ENCODE measurements at regions not wholly inside any gene's neighbourhood (a gene's known extent, or its start where the extent isn't known, plus 50 kb on each side); places are given as distances from the start of the nearest gene placed in this dataset.

DNA sequence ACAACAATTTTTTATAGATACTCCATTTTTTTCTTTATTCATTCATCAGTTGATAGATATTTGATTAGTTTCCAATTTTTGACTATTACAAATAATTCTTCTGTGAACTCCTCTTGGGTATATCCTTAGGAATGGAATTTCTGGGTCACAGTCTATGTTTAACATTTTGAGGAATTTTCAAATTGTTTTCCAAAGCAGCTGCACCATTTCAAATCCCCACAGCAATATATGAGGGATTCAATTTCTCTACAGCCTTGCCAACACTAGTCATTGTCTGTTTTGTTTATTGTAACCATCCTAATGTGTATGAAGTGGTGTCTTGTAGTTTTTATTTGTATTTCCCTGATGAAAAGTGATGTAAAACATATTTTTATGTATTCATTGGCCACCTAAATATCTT, 320.3 kb upstream of the DEFB112 start:
- TF ChIP-seq, protein P1, sequence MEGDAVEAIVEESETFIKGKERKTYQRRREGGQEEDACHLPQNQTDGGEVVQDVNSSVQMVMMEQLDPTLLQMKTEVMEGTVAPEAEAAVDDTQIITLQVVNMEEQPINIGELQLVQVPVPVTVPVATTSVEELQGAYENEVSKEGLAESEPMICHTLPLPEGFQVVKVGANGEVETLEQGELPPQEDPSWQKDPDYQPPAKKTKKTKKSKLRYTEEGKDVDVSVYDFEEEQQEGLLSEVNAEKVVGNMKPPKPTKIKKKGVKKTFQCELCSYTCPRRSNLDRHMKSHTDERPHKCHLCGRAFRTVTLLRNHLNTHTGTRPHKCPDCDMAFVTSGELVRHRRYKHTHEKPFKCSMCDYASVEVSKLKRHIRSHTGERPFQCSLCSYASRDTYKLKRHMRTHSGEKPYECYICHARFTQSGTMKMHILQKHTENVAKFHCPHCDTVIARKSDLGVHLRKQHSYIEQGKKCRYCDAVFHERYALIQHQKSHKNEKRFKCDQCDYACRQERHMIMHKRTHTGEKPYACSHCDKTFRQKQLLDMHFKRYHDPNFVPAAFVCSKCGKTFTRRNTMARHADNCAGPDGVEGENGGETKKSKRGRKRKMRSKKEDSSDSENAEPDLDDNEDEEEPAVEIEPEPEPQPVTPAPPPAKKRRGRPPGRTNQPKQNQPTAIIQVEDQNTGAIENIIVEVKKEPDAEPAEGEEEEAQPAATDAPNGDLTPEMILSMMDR (IDR thresholded peaks at IDR 0.05), result no peak
- TF ChIP-seq POLR2A (IDR thresholded peaks at IDR 0.05), result no peak

Measured in body of pancreas (tissue), 4 donors.